NCI-H748 treated with DMSO at 0.1 percent for 48 hours (cell line): ENCODE measurements at regions not wholly inside any gene's neighbourhood (a gene's known extent, or its start where the extent isn't known, plus 50 kb on each side); places are given as distances from the start of the nearest gene placed in this dataset.

Experiments used
- DNase-seq: peaks from one replicate; lab custom pipeline; 2025; lab: John Stamatoyannopoulos, UW

DNA sequence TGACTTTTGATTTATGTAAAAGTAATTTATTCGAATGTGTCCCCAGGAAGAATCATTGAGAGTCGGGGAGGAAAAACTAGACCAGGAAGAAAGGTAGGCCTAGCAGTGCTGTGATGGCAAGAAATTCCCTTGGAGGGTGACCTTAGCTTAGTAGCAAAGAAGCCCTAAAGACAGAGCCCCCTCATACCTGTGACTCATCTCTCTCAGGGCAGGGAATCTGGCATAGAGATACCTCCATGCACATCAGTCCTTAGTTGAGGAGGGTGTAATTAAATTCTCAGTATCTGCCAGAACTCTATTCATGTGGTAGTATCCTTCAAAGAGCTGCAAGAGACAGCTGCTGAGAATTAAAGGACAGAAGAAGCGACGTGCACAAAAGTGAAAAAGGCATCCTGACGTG, 360.3 kb downstream of the FBXO15 start:
- DNase-seq: no peak

- DNase-seq: no peak
Observed at GRCh38 chr18:73785300-73785699, 362.3 kb downstream of the FBXO15 start.

DNA sequence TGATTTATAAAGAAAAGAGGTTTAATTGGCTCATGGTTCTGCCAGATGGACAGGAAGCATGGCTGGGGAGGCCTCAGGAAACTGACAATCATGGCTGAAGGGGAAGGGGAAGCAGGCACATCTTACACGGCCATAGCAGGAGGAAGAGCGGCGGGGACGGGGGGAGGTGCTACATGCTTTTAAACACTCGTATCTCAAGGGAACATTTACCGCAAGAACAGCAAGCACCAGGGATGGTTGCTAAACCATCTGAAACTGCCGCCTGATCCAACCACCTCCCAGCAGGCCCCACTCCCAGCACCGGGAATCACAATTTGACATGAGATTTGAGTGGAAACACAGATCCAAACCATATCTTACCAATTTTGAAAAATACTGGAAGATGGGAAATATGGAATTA, 362.8 kb downstream of the FBXO15 start:
- DNase-seq: no peak

DNA sequence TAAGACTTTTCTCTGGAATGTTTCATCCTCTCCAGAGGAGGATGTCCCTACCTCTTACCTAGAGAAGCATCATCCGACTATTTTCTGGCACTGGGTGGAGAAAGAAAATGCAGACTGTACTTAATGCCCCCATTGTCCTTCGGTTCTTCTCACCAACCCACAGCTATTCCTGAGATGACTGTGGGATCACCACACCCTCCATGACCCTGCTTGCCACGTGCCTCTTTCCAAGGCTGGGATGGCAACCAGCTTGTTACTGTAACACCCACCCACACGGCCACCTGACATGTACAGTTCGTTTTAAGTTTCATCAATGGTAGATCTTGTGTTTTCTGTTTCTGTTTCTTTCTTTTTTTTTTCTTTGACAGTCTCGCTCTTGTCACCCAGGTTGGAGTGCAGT, 365.2 kb downstream of the FBXO15 start:
- DNase-seq: no peak

DNA sequence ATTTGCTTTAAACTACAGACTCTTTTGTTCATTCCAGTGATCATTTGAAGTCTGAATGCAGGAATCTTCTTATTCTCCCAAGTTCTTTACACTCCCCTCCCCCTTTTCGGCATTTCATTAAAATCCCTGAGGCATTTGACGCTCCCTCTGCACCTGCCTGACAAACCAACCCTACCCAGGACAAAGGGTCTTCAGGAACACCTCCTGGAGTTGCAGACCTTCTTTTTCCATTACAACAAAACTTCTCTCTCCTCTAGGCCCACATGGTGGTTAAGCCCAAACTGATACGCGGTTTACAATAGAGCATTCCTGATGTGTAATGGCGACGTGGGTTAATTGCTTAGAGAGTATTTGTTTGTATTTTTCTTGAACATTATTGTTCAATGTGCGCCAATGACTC, 367.4 kb downstream of the FBXO15 start:
- no peak for DNase-seq

DNA sequence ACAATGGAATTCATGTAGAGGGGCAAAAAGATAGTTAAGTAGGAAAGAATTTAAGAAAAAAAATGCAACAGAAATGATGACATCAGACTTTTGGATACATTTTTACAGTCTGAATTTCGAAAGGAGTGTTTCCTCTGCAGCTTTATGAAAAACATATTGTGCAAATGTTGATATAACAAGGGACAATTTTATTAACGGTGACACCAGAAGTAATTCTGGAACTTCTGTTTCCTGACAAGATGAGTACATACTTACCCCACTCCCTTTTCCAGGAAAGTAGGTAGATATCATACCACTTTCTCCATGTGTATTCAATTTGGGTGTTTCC, 369.6 kb downstream of the FBXO15 start:
- no peak for DNase-seq

DNA sequence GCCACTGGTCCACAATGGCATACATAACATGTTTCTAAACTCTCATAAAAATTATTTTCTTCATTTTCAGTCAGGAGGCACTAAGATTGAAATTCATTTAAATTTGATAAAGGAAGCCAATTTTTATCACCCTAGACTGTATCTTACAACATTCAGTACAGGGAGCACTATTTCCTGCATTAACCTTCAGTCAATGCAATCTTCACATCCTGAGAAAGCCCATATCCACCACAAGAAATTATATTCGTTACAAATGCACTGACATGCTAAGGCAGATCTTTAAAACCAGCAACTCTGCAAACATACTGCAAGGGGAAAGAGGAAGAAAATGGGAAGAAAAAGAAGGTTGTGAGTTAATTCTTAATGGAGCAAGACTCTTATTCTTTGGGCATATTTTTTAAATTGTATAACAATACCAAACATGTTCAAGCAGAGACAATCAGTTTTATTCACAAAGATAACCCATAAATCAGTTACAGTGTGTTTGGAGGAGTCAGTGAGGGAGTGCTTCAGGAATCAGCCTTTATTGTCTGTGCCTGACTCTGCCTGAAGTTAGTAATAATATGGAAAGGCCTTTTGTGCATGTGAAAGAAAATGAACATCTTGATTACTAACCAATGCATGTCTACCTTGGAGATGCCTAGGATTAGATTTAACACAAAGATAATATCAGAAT, 370.1 kb downstream of the FBXO15 start:
- no peak for DNase-seq

- DNase-seq: peak; percentile 78
Observed at GRCh38 chr18:73774811-73775509, 372.7 kb downstream of the FBXO15 start.

DNA sequence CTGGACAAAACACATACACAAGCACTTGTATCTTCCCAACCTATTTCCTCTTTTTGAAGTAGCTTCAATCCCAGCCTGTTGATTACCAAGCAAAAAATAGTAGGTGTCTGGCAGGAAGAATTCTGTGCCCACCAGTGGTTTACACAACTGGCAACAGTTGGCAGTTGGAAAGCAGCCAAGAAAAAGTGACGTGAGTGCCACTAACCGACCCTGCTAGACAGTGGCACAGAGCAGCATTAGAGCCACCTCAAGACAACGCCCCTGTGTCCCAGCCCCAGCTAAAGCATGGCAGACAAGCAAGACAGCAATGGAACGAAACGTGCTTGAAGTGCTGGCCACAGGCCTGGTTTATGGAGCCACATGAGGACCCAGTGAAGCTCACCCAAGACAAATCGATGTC, 379.6 kb downstream of the FBXO15 start:
- no peak for DNase-seq

DNA sequence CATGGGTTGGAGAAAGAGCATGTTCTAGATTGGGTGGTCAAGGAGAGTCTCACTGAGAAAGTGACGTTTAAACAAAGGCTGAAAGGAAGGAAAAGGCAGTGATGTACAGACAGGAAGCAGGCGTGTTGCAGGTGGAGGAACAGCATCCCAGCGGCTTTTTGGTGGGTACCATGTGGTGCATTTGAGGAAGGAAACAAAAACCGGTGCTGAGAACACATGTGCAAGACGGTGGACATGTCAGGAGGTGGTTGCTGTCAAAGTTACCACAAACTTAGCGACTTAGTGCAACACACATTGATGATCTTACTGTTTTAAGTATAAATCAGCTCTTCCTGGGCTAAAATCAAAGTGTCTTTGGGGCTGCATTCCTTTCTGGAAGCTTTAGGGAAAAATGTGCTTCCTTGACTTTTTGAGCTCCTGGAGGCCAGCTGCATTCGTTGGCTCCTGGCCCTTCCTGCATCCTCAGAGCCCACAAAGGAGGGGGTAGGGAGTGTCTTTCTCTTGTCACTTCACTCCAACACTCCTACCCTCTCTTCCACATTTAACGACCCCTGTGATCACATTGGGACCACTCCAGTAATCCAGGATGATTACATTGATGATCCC, 380.6 kb downstream of the FBXO15 start:
- no peak for DNase-seq

DNA sequence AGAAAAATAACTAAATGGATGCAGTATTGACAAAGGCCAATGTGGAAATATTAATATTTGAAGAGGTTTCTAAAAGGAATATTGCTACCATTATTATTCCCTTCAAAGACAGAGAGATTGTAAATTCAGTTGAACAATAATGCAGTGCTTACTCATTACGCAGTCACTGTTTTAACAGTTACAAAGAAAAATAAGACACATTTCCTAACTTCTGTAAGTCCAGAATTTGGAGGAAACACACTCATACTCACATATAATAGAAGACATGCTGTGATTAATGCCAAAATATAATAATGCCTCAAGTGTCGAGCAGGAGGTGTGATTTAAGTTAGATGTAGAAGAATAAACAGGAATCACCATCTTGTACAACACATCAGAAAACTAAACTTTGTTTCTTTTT, 389.2 kb downstream of the FBXO15 start:
- no peak for DNase-seq

DNA sequence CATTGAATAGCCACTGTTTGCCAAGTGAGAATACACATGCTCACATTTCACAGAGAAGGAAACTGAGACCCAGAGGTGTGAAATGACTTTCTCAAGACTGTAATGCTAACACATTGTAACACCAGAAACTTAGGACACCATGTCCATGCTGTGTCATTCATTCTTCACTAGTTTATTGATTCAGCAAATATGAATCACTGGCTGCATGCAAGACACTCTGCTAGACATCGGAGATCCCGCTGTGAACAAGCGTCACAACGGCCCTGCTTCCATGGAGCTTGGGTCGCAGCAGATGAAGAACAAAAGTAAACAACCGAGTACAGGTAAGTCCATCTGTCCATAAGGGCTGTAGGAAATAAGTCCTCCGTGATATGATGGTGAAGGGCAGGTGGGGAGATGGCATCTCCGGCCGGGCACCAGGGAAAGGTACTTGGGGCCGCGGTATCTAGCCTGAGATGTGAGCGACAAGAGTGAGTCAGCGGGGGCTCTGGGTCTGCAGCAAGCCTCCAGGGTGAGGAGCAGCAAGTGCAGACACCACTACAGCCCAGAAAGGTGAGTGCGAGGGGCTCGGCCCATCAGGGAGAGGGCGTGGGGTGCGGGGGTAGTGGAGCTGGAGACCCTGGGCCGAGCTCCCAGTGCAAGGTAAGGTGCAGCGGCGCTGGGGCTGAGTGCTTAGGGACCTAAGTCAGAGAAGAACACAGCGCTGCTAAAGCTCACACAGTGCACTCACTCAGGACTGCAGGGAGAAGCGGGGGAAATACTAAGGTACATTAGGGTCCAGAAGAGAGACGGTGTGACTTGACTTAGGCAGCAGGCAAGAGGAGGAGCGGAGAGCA, 391.2 kb downstream of the FBXO15 start:
- DNase-seq: peak; percentile 87

DNA sequence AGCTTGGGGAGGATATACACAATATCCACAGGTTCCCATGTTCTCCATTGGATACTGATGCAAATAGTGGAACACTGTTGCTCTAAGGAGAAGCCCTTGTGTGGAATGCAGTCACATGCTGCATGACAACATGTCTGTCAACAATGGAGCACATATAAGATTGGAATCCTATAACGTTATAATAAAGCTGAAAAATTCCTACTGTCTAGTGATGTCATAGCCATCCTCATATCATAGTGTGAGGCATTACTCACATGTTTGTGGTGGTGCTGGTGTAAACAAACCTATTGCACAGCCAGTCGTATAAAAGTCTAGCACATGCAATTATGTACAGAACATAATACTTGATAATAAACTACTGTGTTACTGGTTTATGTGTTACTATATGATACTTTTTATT, 394.7 kb downstream of the FBXO15 start:
- DNase-seq: no peak

GRCh38 chr18:73752546-73752945, 395.1 kb downstream of the FBXO15 start:
- no peak for DNase-seq

GRCh38 chr18:73750052-73750451, 397.6 kb downstream of the FBXO15 start:
- DNase-seq: no peak

GRCh38 chr18:73749304-73749703, 398.3 kb downstream of the FBXO15 start:
- DNase-seq: no peak

DNA sequence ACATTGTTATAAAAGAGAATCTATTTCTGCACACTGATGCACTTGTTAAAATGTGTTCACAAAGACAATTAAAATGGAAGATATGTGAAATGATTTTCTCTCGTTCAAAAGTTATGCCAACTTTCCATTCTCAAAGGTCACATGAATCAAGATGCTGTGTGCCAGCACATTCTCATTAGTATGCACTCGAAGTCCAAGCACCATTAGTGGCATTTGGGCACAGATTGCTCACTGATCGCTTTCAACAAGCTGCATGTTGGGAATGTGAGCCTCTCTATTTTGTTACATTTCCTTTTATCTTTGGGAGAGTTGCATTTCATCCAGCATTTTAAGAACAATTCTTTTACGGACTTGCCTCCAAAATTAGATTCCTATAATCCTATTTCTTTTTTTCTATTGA, 398.9 kb downstream of the FBXO15 start:
- DNase-seq: no peak

- DNase-seq: no peak
Observed at GRCh38 chr18:73746101-73746500, 401.5 kb downstream of the FBXO15 start.

DNA sequence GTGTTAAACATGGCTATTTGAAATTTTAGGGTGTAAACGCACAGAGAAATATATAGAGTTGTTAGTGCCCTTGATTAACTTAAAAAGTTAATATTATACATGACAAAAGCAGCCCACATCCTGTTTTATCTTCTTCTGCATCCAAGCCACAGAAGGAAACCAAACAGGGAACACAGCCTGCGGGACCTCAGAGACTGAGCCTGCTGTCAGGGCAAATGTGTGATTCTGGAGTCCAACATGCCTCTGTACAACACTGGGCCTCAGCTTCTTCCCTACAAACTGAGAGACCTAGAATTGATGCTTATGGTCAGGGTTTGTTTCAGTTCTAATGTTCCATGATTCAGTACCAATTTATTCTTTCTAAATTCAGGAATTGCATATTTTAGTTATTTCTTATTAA, 404.7 kb downstream of the FBXO15 start:
- DNase-seq: no peak

DNA sequence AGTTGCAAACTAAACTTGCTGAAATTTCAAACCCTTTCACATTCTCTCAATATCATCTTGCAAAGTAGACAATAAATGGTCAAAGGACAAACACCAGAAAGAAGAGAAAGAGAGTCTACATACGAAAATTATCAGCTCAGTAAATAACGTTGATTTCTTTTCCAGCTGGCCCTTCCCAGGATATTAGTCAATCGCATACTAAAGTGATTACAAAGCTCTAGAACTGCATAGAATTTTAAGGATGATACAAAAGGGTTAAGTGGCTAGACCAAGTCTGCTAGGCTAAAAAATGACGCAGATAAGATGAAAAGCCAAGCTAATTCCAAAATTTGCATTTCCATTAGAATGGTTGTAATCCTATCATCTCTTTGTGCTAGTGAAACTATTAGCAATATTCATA, 405.7 kb downstream of the FBXO15 start:
- no peak for DNase-seq

DNA sequence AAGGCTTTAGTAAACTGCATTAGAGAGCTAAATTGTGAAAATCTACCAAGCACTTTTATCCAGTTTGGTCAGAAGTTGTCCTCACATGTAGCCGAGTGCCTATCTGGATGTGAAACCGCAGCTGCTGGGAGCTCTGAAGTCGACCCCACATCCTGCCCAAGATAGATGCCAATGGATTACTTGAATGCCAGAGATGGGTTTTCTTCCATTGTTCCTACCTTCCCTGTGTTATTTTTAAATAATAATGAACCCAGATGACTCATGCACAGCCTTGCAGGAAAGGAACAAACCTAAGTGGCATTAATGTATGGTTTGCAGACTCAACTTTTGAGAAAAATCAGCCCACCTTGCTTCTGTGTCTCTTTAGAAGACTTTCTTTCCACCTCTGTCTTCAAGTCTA, 408.5 kb downstream of the FBXO15 start:
- DNase-seq: no peak

DNA sequence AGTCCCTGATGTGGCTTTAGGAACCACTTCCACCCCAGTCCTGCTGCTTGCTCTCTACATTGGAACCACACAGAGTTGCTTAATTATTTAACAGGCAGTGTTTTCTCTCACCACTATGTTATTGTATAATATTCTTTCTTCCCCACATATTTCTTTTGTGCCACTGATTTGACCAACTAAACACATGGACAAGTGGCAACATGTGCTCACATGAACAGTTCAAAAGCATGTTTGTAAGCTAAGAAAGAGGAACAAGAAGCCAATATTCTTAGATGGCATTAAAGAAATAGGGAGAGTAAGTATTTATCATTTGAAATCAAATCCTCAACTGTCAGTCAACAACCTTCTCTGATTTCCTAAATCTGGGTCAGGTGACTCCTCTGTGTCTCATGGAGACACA, 409.6 kb downstream of the FBXO15 start:
- DNase-seq: no peak

GRCh38 chr18:73735836-73736235, 411.8 kb downstream of the FBXO15 start:
- DNase-seq: no peak
